D721Med (cell line): ENCODE measurements at regions not wholly inside any gene's neighbourhood (a gene's known extent, or its start where the extent isn't known, plus 50 kb on each side); places are given as distances from the start of the nearest gene placed in this dataset.

Experiments
- DNase-seq: peaks from one replicate; pipeline ENCODE4 v3.0.0; 2011; ENCODE audit warnings: low spot score; ENCODE audit not compliant: insufficient read length
- FAIRE-seq: peaks from 2 replicates; lab custom pipeline; 2011; peaks lifted over from hg19 to GRCh38; lab: Jason Lieb, UNC
- CTCF ChIP-seq: IDR thresholded peaks from 2 replicates; pipeline ENCODE4 v1.5.1; 2012; ENCODE audit warnings: mild to moderate bottlenecking, control low read depth; ENCODE audit not compliant: insufficient read depth; ENCODE audit errors: missing control alignments

GRCh38 chr14:76925097-76925441 is 98.9 kb downstream of the LRRC74A start:
- no peak for FAIRE-seq

GRCh38 chr14:76924371-76925096 is 98.3 kb downstream of the LRRC74A start:
- FAIRE-seq (no peak), DNase-seq (no peak)
- no peak for TF ChIP-seq CTCF

More at GRCh38 chr14:76925097-76925441, 98.9 kb downstream of the LRRC74A start:
- no peak for DNase-seq
- TF ChIP-seq CTCF = no peak

- no peak for TF ChIP-seq CTCF
- FAIRE-seq (no peak), DNase-seq (no peak)
Observed at GRCh38 chr14:76923431-76924370, 97.5 kb downstream of the LRRC74A start.

GRCh38 chr14:76922584-76922983 is 96.4 kb downstream of the LRRC74A start:
- FAIRE-seq (no peak), DNase-seq (no peak)
- TF ChIP-seq CTCF = no peak

- no peak for TF ChIP-seq CTCF
- no peak for DNase-seq
- no peak for FAIRE-seq
Observed at GRCh38 chr14:76922092-76922491, 95.9 kb downstream of the LRRC74A start.

- DNase-seq (no peak), FAIRE-seq (no peak)
- TF ChIP-seq CTCF = no peak
Observed at GRCh38 chr14:76921088-76921399, 94.8 kb downstream of the LRRC74A start.
